CD4-positive, alpha-beta T cell (primary cell): ENCODE measurements at regions not wholly inside any gene's neighbourhood (a gene's known extent, or its start where the extent isn't known, plus 50 kb on each side); places are given as distances from the start of the nearest gene placed in this dataset.

Source experiments
- ATAC-seq: fragments of 200-7000 bp; cut with Tn5 transposase; one replicate; pipeline ENCODE4 v1.10.0; 2022; ENCODE audit warnings: mild to moderate bottlenecking; ENCODE audit not compliant: poor library complexity
- CTCF ChIA-PET: fragments of 350-600 bp; sonication (Branson Sonifier 250); formaldehyde crosslinking; loops from one replicate; lab custom pipeline; 2021; ENCODE audit warnings: antibody characterized with exemption, inconsistent platforms; lab: Charles Lee
- POLR2A ChIA-PET: fragments of 350-600 bp; sonication (Branson Sonifier 250); formaldehyde crosslinking; loops from one replicate; lab custom pipeline; 2021; ENCODE audit warnings: antibody characterized with exemption, inconsistent platforms; lab: Charles Lee
- DNase-seq, 14 experiments: peaks; one replicate each; pipeline ENCODE4 v3.0.0-alpha.2; 2013 to 2020; ENCODE audit warnings: mixed read lengths in 2 of 14
- H3K27ac ChIP-seq, 2 donors: one replicate each; pipeline versions ENCODE4 v1.5.1 to v1.7.0; 2013; ENCODE audit warnings: low read length in 2 of 2, low read depth in 1 of 2, mild to moderate bottlenecking in 1 of 2
- H3K27me3 ChIP-seq, 2 experiments: 1 replicate in 1 of 2; 2 replicates in 1 of 2; pipeline versions ENCODE4 v1.6.1 to v1.7.0; 2013; ENCODE audit warnings: low read length in 2 of 2, control low read depth in 1 of 2, mild to moderate bottlenecking in 1 of 2, moderate library complexity in 1 of 2; ENCODE audit not compliant: insufficient read depth in 2 of 2, control insufficient read depth in 1 of 2
- H3K36me3 ChIP-seq: one replicate; pipeline ENCODE4 v1.6.1; 2013; ENCODE audit warnings: low read length, control low read depth; ENCODE audit not compliant: insufficient read depth
- H3K4me1 ChIP-seq: one replicate; pipeline ENCODE4 v1.6.1; 2013; ENCODE audit warnings: low read length, control low read depth; ENCODE audit not compliant: insufficient read depth
- H3K4me3 ChIP-seq: one replicate; pipeline ENCODE4 v1.5.1; 2013; ENCODE audit warnings: mild to moderate bottlenecking, low read length, moderate library complexity
- H3K9me3 ChIP-seq, 2 experiments: 1 replicate in 1 of 2; 2 replicates in 1 of 2; pipeline versions ENCODE4 v1.6.1 to v1.7.0; 2013; ENCODE audit warnings: low read length in 2 of 2, mild to moderate bottlenecking in 2 of 2, control low read depth in 1 of 2, moderate library complexity in 1 of 2; ENCODE audit not compliant: control insufficient read depth in 1 of 2, insufficient read depth in 1 of 2
- H3K27ac Mint-ChIP-seq: one replicate; pipeline ENCODE4 v1.8.0; 2020; ENCODE audit warnings: mixed read lengths
- H3K27me3 Mint-ChIP-seq: one replicate; pipeline ENCODE4 v1.8.0; 2021; ENCODE audit warnings: mixed read lengths
- H3K36me3 Mint-ChIP-seq: one replicate; pipeline ENCODE4 v1.8.0; 2021; ENCODE audit warnings: low read depth, mixed read lengths
- H3K4me1 Mint-ChIP-seq: one replicate; pipeline ENCODE4 v1.8.0; 2021; ENCODE audit warnings: low read depth, mixed read lengths
- H3K4me3 Mint-ChIP-seq: one replicate; pipeline ENCODE4 v1.8.0; 2020; ENCODE audit warnings: mild to moderate bottlenecking, mixed read lengths
- H3K9me3 Mint-ChIP-seq: one replicate; pipeline ENCODE4 v1.8.0; 2020; ENCODE audit warnings: mixed read lengths
- intact Hi-C, 2 experiments: fragments of 100-400 bp; cut with DNase I in 1 of 2; cut with micrococcal nuclease in 1 of 2; formaldehyde crosslinking; loops; one replicate each; pipeline versions ENCODE4 v1.15.1 to v1.9.0; 2023 to 2025; cut with DNase I, micrococcal nuclease
- TF ChIP-seq, protein P1 (sequence below): fragments of 200-600 bp; IDR thresholded peaks from one replicate; pipeline ENCODE4 v1.8.0; 2022; ENCODE audit warnings: antibody characterized with exemption, mild to moderate bottlenecking

DNA sequence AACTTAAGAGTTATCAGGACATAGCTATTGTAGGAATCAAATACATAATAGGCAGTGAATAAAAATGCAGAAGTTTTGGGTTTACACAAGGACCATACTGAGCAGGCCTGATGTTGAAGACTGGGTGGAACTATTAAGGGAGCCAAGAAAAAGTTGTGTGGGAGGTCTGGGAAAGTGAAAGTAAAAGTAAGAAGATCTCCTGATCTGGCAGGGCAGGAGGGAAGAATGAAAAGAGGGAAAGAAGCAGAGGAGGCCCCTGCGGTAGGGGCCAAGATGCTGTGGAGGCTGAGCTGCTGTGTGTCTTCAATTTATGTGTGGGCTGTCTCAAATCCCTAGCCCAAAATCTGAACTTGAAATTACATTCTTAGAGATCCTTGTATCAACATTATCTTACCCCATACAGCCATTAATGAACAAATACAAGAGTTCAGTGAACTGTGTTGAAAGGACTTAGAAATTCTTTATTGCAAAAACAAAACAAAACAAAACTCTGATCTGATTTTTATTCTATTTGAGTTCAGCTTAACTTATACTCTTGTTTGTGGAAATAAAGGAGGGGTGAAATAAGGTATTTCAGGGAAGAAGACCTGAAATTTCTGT is 1183.8 kb downstream of the HACE1 start:
- peaks cover 0 to 6% of the 10 kb centered on the region in 2 experiments for H3K9me3 ChIP-seq
- H3K27me3 ChIP-seq: no peaks in the 10 kb centered on the region
- H3K9me3 Mint-ChIP-seq: no peaks in the 10 kb centered on the region
- POLR2A ChIA-PET: no interaction called here
- H3K36me3 ChIP-seq: no peaks in the 10 kb centered on the region
- H3K4me3 Mint-ChIP-seq: no peak overlapping the region
- TF ChIP-seq, protein P1, sequence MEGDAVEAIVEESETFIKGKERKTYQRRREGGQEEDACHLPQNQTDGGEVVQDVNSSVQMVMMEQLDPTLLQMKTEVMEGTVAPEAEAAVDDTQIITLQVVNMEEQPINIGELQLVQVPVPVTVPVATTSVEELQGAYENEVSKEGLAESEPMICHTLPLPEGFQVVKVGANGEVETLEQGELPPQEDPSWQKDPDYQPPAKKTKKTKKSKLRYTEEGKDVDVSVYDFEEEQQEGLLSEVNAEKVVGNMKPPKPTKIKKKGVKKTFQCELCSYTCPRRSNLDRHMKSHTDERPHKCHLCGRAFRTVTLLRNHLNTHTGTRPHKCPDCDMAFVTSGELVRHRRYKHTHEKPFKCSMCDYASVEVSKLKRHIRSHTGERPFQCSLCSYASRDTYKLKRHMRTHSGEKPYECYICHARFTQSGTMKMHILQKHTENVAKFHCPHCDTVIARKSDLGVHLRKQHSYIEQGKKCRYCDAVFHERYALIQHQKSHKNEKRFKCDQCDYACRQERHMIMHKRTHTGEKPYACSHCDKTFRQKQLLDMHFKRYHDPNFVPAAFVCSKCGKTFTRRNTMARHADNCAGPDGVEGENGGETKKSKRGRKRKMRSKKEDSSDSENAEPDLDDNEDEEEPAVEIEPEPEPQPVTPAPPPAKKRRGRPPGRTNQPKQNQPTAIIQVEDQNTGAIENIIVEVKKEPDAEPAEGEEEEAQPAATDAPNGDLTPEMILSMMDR: no peak
- no peaks in the 10 kb centered on the region for H3K27me3 Mint-ChIP-seq
- CTCF ChIA-PET: no interaction called here
- no peak for ATAC-seq
- no peaks in the 10 kb centered on the region for H3K36me3 Mint-ChIP-seq
- H3K4me1 ChIP-seq: no peaks in the 10 kb centered on the region
- no peaks in the 10 kb centered on the region for H3K4me1 Mint-ChIP-seq
- no peak for DNase-seq
- intact Hi-C loops: no loop called here
- H3K4me3 ChIP-seq: no peak overlapping the region
- H3K27ac ChIP-seq: no peak overlapping the region
- no peak overlapping the region for H3K27ac Mint-ChIP-seq

- Histone ChIP-seq H3K4me1 (no peaks in the 10 kb centered on the region), H3K4me3 (no peak overlapping the region), H3K27me3 (no peaks in the 10 kb centered on the region), H3K9me3 (peaks cover 0 to 6% of the 10 kb centered on the region in 2 experiments), H3K27ac (no peak overlapping the region), H3K36me3 (no peaks in the 10 kb centered on the region)
- Mint-ChIP-seq H3K9me3 (no peaks in the 10 kb centered on the region), H3K27ac (no peak overlapping the region), H3K27me3 (no peaks in the 10 kb centered on the region), H3K4me1 (no peaks in the 10 kb centered on the region), H3K4me3 (no peak overlapping the region), H3K36me3 (no peaks in the 10 kb centered on the region)
- TF ChIP-seq, protein P1: no peak
- no peak for ATAC-seq
- intact Hi-C loops: no loop called here
- no peak for DNase-seq
- POLR2A ChIA-PET: no interaction called here
- CTCF ChIA-PET: no interaction called here
These were observed 1184.9 kb downstream of the HACE1 start for GRCh38 chr6:103674790-103675189.

- Mint-ChIP-seq H3K27me3 (no peaks in the 10 kb centered on the region), H3K36me3 (no peaks in the 10 kb centered on the region), H3K9me3 (peaks cover 3% of the 10 kb centered on the region), H3K4me3 (no peak overlapping the region), H3K27ac (no peak overlapping the region), H3K4me1 (no peaks in the 10 kb centered on the region)
- H3K27ac ChIP-seq: no peak overlapping the region
- intact Hi-C loops: no loop called here
- ATAC-seq: no peak
- TF ChIP-seq, protein P1: no peak
- no peaks in the 10 kb centered on the region for H3K27me3 ChIP-seq
- H3K4me3 ChIP-seq: no peak overlapping the region
- ChIA-PET POLR2A (no interaction called here), CTCF (no interaction called here)
- H3K36me3 ChIP-seq: no peaks in the 10 kb centered on the region
- DNase-seq: no peak
- H3K9me3 ChIP-seq: peaks cover 0 to 1% of the 10 kb centered on the region in 2 experiments
- H3K4me1 ChIP-seq: no peaks in the 10 kb centered on the region
These were observed 1187.5 kb downstream of the HACE1 start for GRCh38 chr6:103672169-103672568.
